ENCODE measurements at regions not wholly inside any gene's neighbourhood (a gene's known extent, or its start where the extent isn't known, plus 50 kb on each side); places are given as distances from the start of the nearest gene placed in this dataset.
"Not testable (repeated sequence)": the region's sequence is repeated elsewhere in the genome, so short reads cannot be mapped to it uniquely, and the experiment has no call there.

GRCh38 chr2:78154586-78154985 is 632.4 kb upstream of the LRRTM4 start:
- TF ChIP-seq ISL1 (CRISPR knock-in tag; IDR thresholded peaks at IDR 0.05) (0 out of 2 replicates have a peak, but pooled peaks have one; percentile 14), ZFP30 (CRISPR knock-in tag; IDR thresholded peaks at IDR 0.05) (no peak)
- ATAC-seq: no peak

- TF ChIP-seq OSR1 (CRISPR knock-in tag; IDR thresholded peaks at IDR 0.05) (no peak), ESRRG (CRISPR knock-in tag; IDR thresholded peaks at IDR 0.05) (no peak), ZFP3 (CRISPR knock-in tag; IDR thresholded peaks at IDR 0.05) (no peak), CSDC2 (CRISPR knock-in tag; IDR thresholded peaks at IDR 0.05) (no peak), ZC3H10 (CRISPR knock-in tag; IDR thresholded peaks at IDR 0.05) (no peak), TCF4 (CRISPR knock-in tag; IDR thresholded peaks at IDR 0.05; ENCODE audit: borderline replicate concordance) (no peak), ZFP30 (CRISPR knock-in tag; IDR thresholded peaks at IDR 0.05) (no peak), POU6F1 (CRISPR knock-in tag; IDR thresholded peaks at IDR 0.05; ENCODE audit: borderline replicate concordance, low read depth) (no peak), PPARA (CRISPR knock-in tag; IDR thresholded peaks at IDR 0.05; ENCODE audit: borderline replicate concordance) (no peak)
- no peak for ATAC-seq
Observed at GRCh38 chr2:78162202-78162601, 640.0 kb upstream of the LRRTM4 start.

GRCh38 chr2:78172157-78172556 is 650.0 kb upstream of the LRRTM4 start:
- not testable (repeated sequence) for ATAC-seq

- no peak for ATAC-seq
- no peak for TF ChIP-seq ZNF565 (CRISPR knock-in tag; conservative IDR thresholded peaks at IDR 0.05; ENCODE audit: low read depth)
- no peak for TF ChIP-seq ZFP30 (CRISPR knock-in tag; IDR thresholded peaks at IDR 0.05)
- TF ChIP-seq TCF4 (CRISPR knock-in tag; IDR thresholded peaks at IDR 0.05; ENCODE audit: borderline replicate concordance): no peak
- TF ChIP-seq BACH2 (CRISPR knock-in tag; IDR thresholded peaks at IDR 0.05; ENCODE audit: borderline replicate concordance): no peak
- no peak for TF ChIP-seq PATZ1 (CRISPR knock-in tag; IDR thresholded peaks at IDR 0.05; ENCODE audit: borderline replicate concordance)
- TF ChIP-seq OSR1 (CRISPR knock-in tag; IDR thresholded peaks at IDR 0.05): no peak
- TF ChIP-seq TOX (CRISPR knock-in tag; IDR thresholded peaks at IDR 0.05; ENCODE audit: borderline replicate concordance): no peak
- TF ChIP-seq ZFP3 (CRISPR knock-in tag; IDR thresholded peaks at IDR 0.05): no peak
- TF ChIP-seq PPARA (CRISPR knock-in tag; IDR thresholded peaks at IDR 0.05; ENCODE audit: borderline replicate concordance): no peak
- no peak for TF ChIP-seq ESRRG (CRISPR knock-in tag; IDR thresholded peaks at IDR 0.05)
- TF ChIP-seq ARNTL (CRISPR knock-in tag; IDR thresholded peaks at IDR 0.05; ENCODE audit: borderline replicate concordance, low read depth): no peak
- TF ChIP-seq ZC3H10 (CRISPR knock-in tag; IDR thresholded peaks at IDR 0.05): no peak
- no peak for TF ChIP-seq GLIS3 (CRISPR knock-in tag; IDR thresholded peaks at IDR 0.05)
- no peak for TF ChIP-seq ZNF70 (CRISPR knock-in tag; IDR thresholded peaks at IDR 0.05)
- no peak for TF ChIP-seq ISL1 (CRISPR knock-in tag; IDR thresholded peaks at IDR 0.05)
- TF ChIP-seq CREB5 (CRISPR knock-in tag; IDR thresholded peaks at IDR 0.05; ENCODE audit: low read depth): no peak
Observed at GRCh38 chr2:78175645-78176044, 653.5 kb upstream of the LRRTM4 start.

- no peak for ATAC-seq
- TF ChIP-seq TCF4 (CRISPR knock-in tag; IDR thresholded peaks at IDR 0.05; ENCODE audit: borderline replicate concordance) (no peak), OSR1 (CRISPR knock-in tag; IDR thresholded peaks at IDR 0.05) (no peak), CSDC2 (CRISPR knock-in tag; IDR thresholded peaks at IDR 0.05) (no peak), GLIS3 (CRISPR knock-in tag; IDR thresholded peaks at IDR 0.05) (no peak), ZNF70 (CRISPR knock-in tag; IDR thresholded peaks at IDR 0.05) (no peak), RARB (CRISPR knock-in tag; IDR thresholded peaks at IDR 0.05) (no peak), CSRNP3 (CRISPR knock-in tag; IDR thresholded peaks at IDR 0.05) (no peak), ZFP3 (CRISPR knock-in tag; IDR thresholded peaks at IDR 0.05) (no peak), ZNF8 (CRISPR knock-in tag; IDR thresholded peaks at IDR 0.05) (no peak), ARNTL (CRISPR knock-in tag; IDR thresholded peaks at IDR 0.05; ENCODE audit: borderline replicate concordance, low read depth) (no peak), CREB5 (CRISPR knock-in tag; IDR thresholded peaks at IDR 0.05; ENCODE audit: low read depth) (no peak), ESRRG (CRISPR knock-in tag; IDR thresholded peaks at IDR 0.05) (no peak), ZNF565 (CRISPR knock-in tag; conservative IDR thresholded peaks at IDR 0.05; ENCODE audit: low read depth) (no peak), PPARA (CRISPR knock-in tag; IDR thresholded peaks at IDR 0.05; ENCODE audit: borderline replicate concordance) (no peak), SNAI2 (CRISPR knock-in tag; IDR thresholded peaks at IDR 0.05) (no peak), PATZ1 (CRISPR knock-in tag; IDR thresholded peaks at IDR 0.05; ENCODE audit: borderline replicate concordance) (no peak), BACH2 (CRISPR knock-in tag; IDR thresholded peaks at IDR 0.05; ENCODE audit: borderline replicate concordance) (no peak), ISL1 (CRISPR knock-in tag; IDR thresholded peaks at IDR 0.05) (no peak)
Observed at GRCh38 chr2:78201064-78201575, 678.9 kb upstream of the LRRTM4 start.

Data from SK-N-SH treated with all-trans-retinoic acid at 6 μM for 48 hours (cell line).